ENCODE measurements at regions not wholly inside any gene's neighbourhood (a gene's known extent, or its start where the extent isn't known, plus 50 kb on each side); places are given as distances from the start of the nearest gene placed in this dataset.

DNA sequence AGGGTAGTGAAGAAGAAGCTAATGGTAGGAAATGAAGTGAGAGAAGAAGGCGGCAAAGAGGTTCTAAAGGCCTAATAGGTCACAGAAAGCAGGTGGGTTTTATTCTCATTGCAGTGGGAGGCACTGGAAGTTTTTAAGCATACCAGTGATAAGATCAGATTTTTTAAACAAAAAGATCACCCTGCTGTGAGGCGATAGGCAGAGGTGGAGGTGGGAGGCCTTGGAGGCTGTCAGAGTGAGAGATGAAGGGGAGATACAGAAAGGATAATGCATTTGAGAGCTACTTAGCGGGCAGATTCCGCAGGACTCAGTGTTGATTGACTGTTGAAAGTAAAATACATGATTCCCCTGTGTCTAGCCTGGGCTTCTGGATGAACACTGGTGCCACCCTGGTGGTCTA, 116.7 kb upstream of the FRY start:
- H3K4me3 Mint-ChIP-seq: no peak overlapping the region
- no peak overlapping the region for H3K23ac ChIP-seq (ENCODE audit: insufficient read length, low read depth, low read length)
- no peak overlapping the region for H2AK5ac ChIP-seq (ENCODE audit: insufficient read length, low read length)
- H3K4me1 ChIP-seq (ENCODE audit: insufficient read depth, low read length): no peaks in the 10 kb centered on the region; the same call in 1 of the 2 replicates
- H3K9me3 ChIP-seq (ENCODE audit: control insufficient read depth, low read depth, low read length): no peaks in the 10 kb centered on the region
- no peak overlapping the region for H2BK12ac ChIP-seq (ENCODE audit: insufficient read length, low read depth, low read length)
- H3K4me2 ChIP-seq (ENCODE audit: insufficient read depth, insufficient read length, low read length): no peak overlapping the region
- H4K91ac ChIP-seq (ENCODE audit: insufficient read length, low read depth, low read length): no peak overlapping the region
- H3T11ph ChIP-seq (ENCODE audit: low read length): no peak overlapping the region
- H3K27me3 Mint-ChIP-seq (ENCODE audit: low read depth): no peaks in the 10 kb centered on the region
- H3K36me3 Mint-ChIP-seq (ENCODE audit: insufficient read depth in 1 of 3, low read depth in 3 of 3): no peaks in the 10 kb centered on the region
- H3K56ac ChIP-seq (ENCODE audit: insufficient read length, low read depth, low read length): no peak overlapping the region
- no peak overlapping the region for H2AFZ ChIP-seq (ENCODE audit: low read length)
- no peaks in the 10 kb centered on the region for H3K23me2 ChIP-seq (ENCODE audit: insufficient read length, low read depth, low read length, poor library complexity, severe bottlenecking)
- no peak overlapping the region for H2BK120ac ChIP-seq (ENCODE audit: low read depth, low read length, poor library complexity, severe bottlenecking)
- no peaks in the 10 kb centered on the region for H3K9me3 Mint-ChIP-seq
- no peak overlapping the region for H3K4ac ChIP-seq (ENCODE audit: low read depth, low read length)
- no peak overlapping the region for H3K18ac ChIP-seq (ENCODE audit: insufficient read length, low read depth, low read length)
- peak overlapping the region in 1 of 3 experiments; percentile 9; a peak in 1 of 7 replicates for H3K27ac Mint-ChIP-seq
- H4K5ac ChIP-seq (ENCODE audit: insufficient read length, low read depth, low read length): no peak overlapping the region
- H4K8ac ChIP-seq (replicated peaks; ENCODE audit: insufficient read length, low read depth, low read length): no peak overlapping the region
- no peaks in the 10 kb centered on the region for H3K79me1 ChIP-seq (ENCODE audit: insufficient read depth, low read depth, low read length, poor library complexity, severe bottlenecking)
- H2BK20ac ChIP-seq (ENCODE audit: low read depth, low read length, poor library complexity, severe bottlenecking): no peak overlapping the region
- H3K4me1 Mint-ChIP-seq: peaks cover 11 to 17% of the 10 kb centered on the region in 2 experiments
- no CpG with 5 or more reads among the region's 4 CpGs for WGBS (ENCODE audit: extremely low coverage, insufficient read length, low lambda C conversion rate)
- H3K27ac ChIP-seq (ENCODE audit: insufficient read length, low read depth, low read length): no peak overlapping the region
- no peaks in the 10 kb centered on the region for H4K20me1 ChIP-seq (ENCODE audit: control insufficient read depth, insufficient read depth, insufficient read length)
- no peaks in the 10 kb centered on the region for H3K79me2 ChIP-seq (ENCODE audit: insufficient read depth, low read length)
- H3K9ac ChIP-seq (ENCODE audit: extremely low read depth, insufficient read length, low read length): no peak overlapping the region
- TF ChIP-seq, protein P1, sequence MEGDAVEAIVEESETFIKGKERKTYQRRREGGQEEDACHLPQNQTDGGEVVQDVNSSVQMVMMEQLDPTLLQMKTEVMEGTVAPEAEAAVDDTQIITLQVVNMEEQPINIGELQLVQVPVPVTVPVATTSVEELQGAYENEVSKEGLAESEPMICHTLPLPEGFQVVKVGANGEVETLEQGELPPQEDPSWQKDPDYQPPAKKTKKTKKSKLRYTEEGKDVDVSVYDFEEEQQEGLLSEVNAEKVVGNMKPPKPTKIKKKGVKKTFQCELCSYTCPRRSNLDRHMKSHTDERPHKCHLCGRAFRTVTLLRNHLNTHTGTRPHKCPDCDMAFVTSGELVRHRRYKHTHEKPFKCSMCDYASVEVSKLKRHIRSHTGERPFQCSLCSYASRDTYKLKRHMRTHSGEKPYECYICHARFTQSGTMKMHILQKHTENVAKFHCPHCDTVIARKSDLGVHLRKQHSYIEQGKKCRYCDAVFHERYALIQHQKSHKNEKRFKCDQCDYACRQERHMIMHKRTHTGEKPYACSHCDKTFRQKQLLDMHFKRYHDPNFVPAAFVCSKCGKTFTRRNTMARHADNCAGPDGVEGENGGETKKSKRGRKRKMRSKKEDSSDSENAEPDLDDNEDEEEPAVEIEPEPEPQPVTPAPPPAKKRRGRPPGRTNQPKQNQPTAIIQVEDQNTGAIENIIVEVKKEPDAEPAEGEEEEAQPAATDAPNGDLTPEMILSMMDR (conservative IDR thresholded peaks at IDR 0.05): no peak
- no peak overlapping the region for H2BK15ac ChIP-seq (ENCODE audit: low read depth, low read length)
- no peaks in the 10 kb centered on the region for H3K27me3 ChIP-seq (ENCODE audit: insufficient read depth, low read length)
- no peak overlapping the region for H3K14ac ChIP-seq (ENCODE audit: insufficient read depth, low read length)
- H2BK5ac ChIP-seq (ENCODE audit: insufficient read length, low read length): no peak overlapping the region
- no peak for DNase-seq
